ENCODE measurements at regions not wholly inside any gene's neighbourhood (a gene's known extent, or its start where the extent isn't known, plus 50 kb on each side); places are given as distances from the start of the nearest gene placed in this dataset.
"Not testable (repeated sequence)": the region's sequence is repeated elsewhere in the genome, so short reads cannot be mapped to it uniquely, and the experiment has no call there.

GRCh38 chr22:49470741-49471503, 356.8 kb downstream of the BRD1 start:
- DNase-seq = no peak

GRCh38 chr22:49469896-49470740, 357.6 kb downstream of the BRD1 start:
- DNase-seq = no peak

- DNase-seq = no peak
Observed at GRCh38 chr22:49468487-49469198, 359.0 kb downstream of the BRD1 start.

DNA sequence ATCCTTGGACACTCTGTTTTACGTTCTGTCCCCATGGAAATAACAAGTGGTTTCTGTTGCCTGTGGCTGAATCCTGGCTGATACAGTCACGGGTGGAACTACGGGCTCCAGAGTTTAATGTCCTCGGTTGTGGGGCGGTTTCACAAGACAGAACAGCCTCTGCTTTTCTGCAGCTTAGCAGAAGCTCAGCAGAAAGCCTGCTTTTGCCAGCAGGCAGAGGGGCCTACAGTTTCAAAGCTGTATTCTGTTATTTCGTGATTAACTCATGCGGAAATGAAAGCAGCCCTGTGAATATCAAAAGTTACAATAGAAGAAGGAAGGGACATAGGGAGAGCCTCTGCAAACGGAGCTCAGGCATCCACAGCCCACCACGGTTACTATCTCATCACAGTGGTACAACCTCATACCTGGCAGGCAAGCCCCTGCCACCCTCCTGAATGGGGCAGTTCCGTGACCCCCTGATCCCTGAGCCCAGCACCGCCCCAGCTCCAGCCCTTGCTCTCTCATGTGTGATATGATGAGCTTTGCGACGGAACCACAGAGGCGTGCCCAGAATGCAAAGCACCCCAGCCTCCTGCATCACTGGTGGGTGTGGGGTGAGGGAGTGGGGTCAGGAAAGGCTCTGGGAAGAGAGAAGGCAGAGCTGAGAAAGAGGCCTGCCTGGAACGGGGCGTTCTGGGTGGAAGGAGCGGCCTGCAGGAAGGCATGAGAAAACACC, 360.6 kb downstream of the BRD1 start:
- DNase-seq = no peak

GRCh38 chr22:49464037-49464436, 363.6 kb downstream of the BRD1 start:
- DNase-seq = no peak

- no peak for DNase-seq
Observed at GRCh38 chr22:49462795-49463194, 364.9 kb downstream of the BRD1 start.

GRCh38 chr22:49462291-49462690, 365.4 kb downstream of the BRD1 start:
- no peak for DNase-seq

DNA sequence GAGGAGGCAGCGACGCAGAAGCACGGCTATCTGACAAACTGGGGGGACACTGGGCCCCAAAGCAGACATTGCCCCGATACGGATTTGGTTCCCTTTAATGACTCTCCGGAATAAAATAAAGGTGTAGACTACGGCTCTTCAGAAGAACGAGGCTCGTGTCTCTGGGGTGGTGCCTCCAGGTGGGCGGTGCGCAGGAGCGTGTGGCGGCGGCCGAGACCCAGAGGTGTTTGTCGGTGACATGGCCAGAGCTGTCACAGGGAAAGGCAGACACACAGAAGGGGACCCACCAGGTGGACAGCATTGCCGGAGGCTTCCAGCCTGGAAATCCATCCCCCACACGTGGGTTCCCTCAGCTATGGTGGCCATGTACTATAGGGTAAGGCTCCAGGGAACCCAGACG, 366.0 kb downstream of the BRD1 start:
- no peak for DNase-seq

GRCh38 chr22:49460592-49461281, 366.9 kb downstream of the BRD1 start:
- DNase-seq = no peak

DNA sequence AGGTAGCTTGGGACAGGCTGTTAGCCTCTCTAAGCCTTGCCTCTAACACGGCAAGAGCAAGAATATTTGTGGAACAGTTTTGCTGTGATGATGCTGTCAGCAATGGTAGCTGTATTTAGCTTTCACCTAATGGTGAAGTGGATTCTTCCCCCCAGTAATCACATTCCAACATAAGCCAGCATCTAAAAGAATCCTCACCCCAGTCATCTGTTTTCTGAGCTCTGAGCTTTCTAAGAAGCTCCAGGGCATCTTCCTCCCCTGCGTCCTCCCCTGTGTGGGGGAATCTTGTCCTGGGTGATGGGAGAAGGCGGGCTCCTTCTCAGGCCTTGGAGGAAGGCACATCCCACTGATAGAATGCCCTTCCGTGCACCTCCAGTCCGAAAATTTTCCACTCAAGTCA, 367.6 kb downstream of the BRD1 start:
- no peak for DNase-seq

GRCh38 chr22:49458708-49459099, 369.0 kb downstream of the BRD1 start:
- DNase-seq = no peak

- DNase-seq = no peak
Observed at GRCh38 chr22:49457946-49458707, 369.5 kb downstream of the BRD1 start.

DNA sequence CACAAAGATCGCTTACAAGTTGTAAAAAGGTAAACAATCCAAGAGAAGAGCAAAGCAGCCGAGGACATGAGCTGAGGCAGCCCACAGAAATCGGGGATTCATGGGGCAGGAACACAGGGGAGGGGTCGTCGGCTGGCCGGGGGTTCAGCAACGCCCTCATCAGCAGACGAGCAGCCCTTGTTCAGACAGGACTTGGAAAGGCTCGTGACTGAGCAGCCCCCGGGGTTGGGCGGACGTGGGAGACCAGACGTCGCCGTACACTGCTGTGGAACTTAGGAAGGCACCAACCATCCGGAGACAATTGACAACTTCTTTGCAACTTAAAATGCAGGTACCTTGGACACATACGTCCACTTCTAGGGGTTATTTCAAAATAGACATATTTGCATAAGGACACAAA, 370.5 kb downstream of the BRD1 start:
- DNase-seq = no peak

- DNase-seq = no peak
Observed at GRCh38 chr22:49455595-49455994, 372.1 kb downstream of the BRD1 start.

GRCh38 chr22:49454726-49455125, 372.9 kb downstream of the BRD1 start:
- DNase-seq = no peak

DNA sequence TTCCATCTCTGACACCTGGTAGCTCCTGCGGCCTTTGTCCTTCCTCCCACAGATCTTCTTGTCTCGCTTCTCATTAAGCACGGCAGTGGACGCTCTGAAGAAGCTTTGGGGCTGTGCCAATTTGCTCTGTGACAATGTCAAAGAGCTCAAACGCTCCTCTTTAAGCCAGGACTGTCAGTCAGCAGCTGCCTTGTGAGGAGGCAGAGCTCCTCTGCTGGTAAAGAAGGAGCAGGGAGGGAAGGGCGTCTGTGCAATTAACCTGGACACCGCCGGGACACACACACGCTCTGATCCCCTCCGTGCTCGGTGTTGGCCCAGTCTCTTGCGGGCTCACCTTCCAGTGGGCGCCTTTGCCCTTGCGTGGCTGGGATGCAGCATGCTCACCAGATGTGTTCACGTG, 373.9 kb downstream of the BRD1 start:
- DNase-seq = no peak

DNA sequence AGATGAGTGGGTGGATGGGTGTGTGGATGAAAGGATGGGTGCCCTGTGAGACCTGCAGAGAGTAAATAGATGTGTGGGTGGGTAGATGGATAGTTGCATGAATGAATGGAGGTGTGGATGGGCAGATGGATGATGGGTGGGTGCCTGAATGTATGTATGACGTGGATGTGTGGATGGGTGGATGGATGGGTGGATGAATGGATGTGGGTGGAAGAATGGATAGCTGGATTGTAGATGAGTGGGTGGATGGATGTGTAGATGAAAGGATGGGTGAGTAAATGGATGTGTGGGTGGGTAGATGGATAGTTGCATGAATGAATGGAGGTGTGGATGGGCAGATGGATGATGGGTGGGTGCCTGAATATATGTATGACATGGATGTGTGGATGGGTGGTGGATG, 374.7 kb downstream of the BRD1 start:
- DNase-seq = not testable (repeated sequence)

DNA sequence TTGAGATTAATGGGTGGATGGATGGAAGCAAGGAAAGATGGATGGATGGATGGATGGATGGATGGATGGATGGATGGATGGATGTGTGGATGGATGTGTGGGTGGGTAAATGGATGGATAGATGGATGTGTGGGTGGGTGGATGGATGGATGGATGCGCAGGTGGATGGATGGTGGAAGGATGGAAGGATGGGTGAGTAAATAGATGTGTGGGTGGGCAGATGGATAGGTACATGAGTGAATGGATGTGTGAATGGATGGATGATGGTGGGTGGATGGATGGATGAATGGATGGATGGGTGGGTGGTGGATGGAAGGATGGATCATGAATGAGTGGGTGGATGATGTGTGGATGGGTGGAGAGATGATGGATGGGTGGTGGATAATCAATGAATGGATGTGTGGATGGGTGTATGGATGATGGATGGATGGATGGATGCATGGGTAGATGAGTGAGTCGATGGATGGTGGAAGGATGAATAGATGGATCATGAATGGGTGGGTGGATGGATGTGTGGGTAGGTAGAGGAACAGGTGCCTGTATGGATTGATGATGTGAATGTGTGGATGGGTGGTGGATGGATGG, 375.2 kb downstream of the BRD1 start:
- no peak for DNase-seq

DNA sequence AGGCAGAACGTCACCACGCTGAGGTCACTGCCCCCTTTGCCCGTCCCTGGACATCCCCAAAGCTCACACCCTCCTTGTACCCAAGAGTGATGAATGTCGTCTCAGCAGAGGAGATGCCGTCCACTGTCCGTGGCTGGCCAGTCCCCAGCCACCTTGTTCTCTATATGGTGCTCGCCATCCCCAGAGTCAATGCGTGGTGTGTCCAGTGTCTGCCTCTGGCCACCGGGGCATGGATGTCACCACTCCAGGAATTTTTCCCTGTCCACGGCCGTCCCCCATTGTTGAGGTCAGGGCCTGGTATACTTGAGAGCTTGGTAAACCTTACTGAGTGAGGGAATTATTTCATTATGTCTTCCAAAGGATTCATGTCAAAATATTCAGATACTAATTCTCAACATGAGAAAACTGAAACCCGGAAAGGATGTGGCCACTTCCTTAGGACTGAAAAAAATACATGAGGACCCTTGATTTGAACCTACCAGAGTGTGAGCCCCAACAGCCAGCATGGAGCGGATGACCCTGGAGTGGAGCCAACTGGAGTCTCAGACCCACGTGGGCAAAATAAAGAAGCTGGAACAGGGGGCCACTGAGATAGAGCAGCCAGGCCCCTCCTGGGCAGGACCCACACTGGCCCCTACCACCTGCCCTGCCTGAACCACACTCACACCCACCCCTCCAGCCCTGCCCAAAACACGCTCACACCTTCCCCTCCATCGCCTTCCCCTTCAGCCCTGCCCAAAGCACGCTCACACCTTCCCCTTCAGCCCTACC, 376.4 kb downstream of the BRD1 start:
- no peak for DNase-seq

- no peak for DNase-seq
Observed at GRCh38 chr22:49450498-49450897, 377.2 kb downstream of the BRD1 start.

Measured in activated naive CD4-positive, alpha-beta T cell treated with anti-CD3 and anti-CD28 coated beads, Interleukin-2, amount 50 U/mL, for 16 hours (primary cell).